ENCODE measurements at regions not wholly inside any gene's neighbourhood (a gene's known extent, or its start where the extent isn't known, plus 50 kb on each side); places are given as distances from the start of the nearest gene placed in this dataset.

DNA sequence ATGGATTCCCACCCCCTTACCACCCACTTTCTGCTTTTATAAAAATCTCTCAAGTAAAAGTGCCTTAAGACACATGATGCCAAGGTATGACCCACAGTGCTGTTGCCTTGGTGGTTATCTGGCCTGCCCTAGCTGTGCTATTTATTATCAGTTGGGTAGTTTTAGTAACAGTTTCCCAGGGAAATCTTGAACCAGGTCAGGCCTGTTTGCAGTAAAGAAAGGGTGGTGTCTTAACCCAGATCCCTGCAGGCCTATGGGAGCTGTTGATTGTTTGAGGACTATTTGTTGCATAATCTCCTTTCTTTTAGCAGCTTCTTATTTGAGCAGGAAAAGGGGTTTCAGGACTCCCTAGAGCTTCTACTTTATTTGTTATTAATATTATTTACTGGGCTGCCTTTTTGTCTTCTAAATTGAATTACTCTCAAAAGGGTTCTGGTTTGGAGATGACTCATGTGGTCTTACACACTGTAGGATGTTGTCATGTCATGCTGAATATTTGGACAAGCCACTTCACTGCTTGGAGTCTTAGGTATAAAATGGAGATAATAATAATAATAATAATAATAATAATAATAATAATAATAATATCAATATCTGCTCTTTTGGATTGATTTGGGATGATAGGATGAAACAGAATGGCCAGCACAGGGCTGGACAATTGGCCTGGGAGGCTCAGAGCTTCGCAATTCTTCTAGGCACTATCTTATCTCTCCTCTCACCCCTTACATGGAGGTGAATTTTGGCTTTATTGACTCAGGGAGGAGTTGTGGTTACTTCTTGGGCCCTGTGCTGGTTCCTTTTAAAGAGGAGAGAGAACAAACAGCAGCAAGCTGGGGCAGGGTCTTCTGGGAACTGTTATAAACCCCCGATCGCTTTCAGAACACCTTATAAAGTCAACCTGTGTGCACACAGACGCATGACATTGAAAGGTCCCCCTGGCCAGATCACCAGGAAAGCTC, 252.1 kb downstream of the PRDM2 start:
- ATAC-seq (no peak), DNase-seq (no peak)
- CTCF ChIA-PET = interaction anchor here (0.8 kb wide), 1 partner anchor 8 kb away, joined by 4 read pairs; no protein-coding TSS in a partner anchor
- H3K36me3 Mint-ChIP-seq (ENCODE audit: low read depth) = no peaks in the 10 kb centered on the region
- H3K27ac Mint-ChIP-seq = no peak overlapping the region
- H3K4me1 Mint-ChIP-seq (ENCODE audit: low read depth) = no peaks in the 10 kb centered on the region
- POLR2A ChIA-PET = no interaction called here
- no peak overlapping the region for H3K4me3 Mint-ChIP-seq
- H3K9me3 Mint-ChIP-seq (ENCODE audit: insufficient read depth) = no peaks in the 10 kb centered on the region
- H3K27me3 Mint-ChIP-seq (ENCODE audit: low read depth) = peaks cover 13% of the 10 kb centered on the region

DNA sequence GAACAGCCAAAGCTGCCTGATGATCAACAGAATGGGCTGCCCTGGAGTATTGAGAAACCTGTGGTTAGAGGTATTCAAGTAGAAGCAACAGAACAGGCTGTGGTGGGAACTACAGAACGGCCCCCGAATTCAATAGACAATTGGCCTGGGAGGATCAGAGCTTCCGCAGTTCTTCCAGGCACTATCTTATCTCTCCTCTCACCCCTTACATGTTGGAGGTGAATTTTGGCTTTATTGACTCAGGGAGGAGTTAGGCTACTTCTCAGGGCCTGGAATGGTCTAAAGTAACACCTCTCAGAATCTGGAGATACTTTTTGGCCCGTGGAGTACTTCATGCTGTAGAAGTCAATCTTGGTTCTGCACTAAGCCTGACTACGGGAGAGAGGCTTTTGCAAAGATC, 253.0 kb downstream of the PRDM2 start:
- CTCF ChIA-PET = no interaction called here

DNA sequence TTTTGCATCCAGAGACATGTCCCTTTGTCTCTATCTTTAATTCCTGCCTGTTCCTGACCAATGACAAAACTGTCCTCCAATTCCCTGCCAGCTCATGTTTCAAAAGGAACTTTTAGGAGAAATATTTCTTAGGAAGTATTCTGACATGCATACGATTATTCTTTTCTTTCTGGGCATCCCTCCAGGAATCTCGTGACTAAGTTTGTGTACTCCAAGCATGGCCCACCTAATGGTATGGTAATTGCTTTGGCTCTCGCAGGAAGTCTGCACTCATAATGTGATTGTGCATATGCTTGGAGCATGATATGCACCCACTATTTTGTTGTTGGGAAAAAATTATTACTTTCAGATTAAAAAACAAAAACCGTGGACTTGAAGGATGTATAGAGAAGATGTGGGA, 256.4 kb downstream of the PRDM2 start:
- CTCF ChIA-PET = no interaction called here
- POLR2A ChIA-PET = no interaction called here
- no peak for DNase-seq

More for the DNA sequence above, 253.0 kb downstream of the PRDM2 start:
- Mint-ChIP-seq H3K36me3 (ENCODE audit: low read depth) (no peaks in the 10 kb centered on the region), H3K27ac (no peak overlapping the region), H3K4me3 (no peak overlapping the region), H3K4me1 (ENCODE audit: low read depth) (no peaks in the 10 kb centered on the region), H3K27me3 (ENCODE audit: low read depth) (peaks cover 11% of the 10 kb centered on the region), H3K9me3 (ENCODE audit: insufficient read depth) (no peaks in the 10 kb centered on the region)
- ATAC-seq = no peak
- DNase-seq = no peak
- POLR2A ChIA-PET = no interaction called here

DNA sequence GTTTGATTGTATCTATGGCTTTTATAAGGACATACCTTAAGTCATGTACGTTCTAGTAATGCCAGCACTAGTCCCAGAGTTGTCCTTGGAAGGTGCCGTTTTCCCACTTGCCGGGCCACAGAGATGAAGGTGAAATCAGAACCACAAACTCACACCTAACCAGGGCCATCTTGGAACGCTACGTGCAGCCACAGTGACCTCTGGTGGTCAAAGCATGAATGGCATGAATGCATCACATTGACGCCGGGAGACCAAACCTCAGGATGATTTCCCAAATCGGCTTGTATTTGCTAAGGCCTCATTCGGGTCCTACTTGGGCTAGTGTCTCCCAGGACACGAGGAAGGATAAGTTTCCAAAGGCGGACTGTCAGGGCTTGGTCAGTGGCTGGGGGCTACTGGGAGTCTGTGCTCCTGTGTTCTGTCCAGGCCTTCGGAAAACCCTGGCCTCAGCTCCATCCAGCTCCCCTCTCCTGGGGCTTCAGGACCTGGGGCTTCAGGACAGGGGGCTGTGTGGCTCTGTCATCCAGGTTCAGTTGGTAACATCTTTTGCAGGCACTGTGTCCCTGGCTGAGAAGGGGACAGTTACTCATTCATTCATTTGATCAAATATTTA, 260.5 kb downstream of the PRDM2 start:
- H3K4me1 Mint-ChIP-seq (ENCODE audit: low read depth) = no peaks in the 10 kb centered on the region
- H3K36me3 Mint-ChIP-seq (ENCODE audit: low read depth) = no peaks in the 10 kb centered on the region
- CTCF ChIA-PET = interaction anchor here (1.0 to 1.5 kb wide), 3 partner anchors 19 to 295 kb away, joined by 3 to 4 read pairs (median 3); no protein-coding TSS in a partner anchor
- DNase-seq (peak; percentile 69), ATAC-seq (peak; percentile 53)
- POLR2A ChIA-PET = no interaction called here
- no peak overlapping the region for H3K4me3 Mint-ChIP-seq
- peaks cover 8% of the 10 kb centered on the region for H3K27me3 Mint-ChIP-seq (ENCODE audit: low read depth)
- no peaks in the 10 kb centered on the region for H3K9me3 Mint-ChIP-seq (ENCODE audit: insufficient read depth)
- no peak overlapping the region for H3K27ac Mint-ChIP-seq

More for the DNA sequence above, 256.4 kb downstream of the PRDM2 start:
- H3K27ac Mint-ChIP-seq = no peak overlapping the region
- H3K4me1 Mint-ChIP-seq (ENCODE audit: low read depth) = no peaks in the 10 kb centered on the region
- peaks cover 15% of the 10 kb centered on the region for H3K27me3 Mint-ChIP-seq (ENCODE audit: low read depth)
- H3K4me3 Mint-ChIP-seq = no peak overlapping the region
- no peaks in the 10 kb centered on the region for H3K9me3 Mint-ChIP-seq (ENCODE audit: insufficient read depth)
- no peaks in the 10 kb centered on the region for H3K36me3 Mint-ChIP-seq (ENCODE audit: low read depth)
- no peak for ATAC-seq

DNA sequence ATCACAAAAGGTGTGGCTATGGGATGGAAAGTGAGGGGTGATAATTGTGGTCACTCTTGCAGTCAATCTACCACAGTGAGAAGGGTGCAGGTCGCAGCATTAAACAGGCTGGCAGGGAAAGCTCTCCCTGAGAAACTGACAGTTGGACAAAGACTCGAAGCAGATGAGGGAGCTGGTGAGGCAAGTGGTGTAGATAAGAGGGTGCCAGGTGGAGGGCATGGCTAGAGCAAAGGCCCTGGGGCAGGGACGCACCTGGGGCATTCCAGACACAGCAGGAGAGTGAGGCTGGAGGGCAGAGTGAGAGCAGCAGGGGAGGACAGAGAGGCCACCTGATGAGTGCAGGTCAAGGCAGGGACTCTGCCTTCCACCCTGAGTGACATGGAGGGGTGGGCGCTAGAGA, 264.8 kb downstream of the PRDM2 start:
- Mint-ChIP-seq H3K27me3 (ENCODE audit: low read depth) (peaks cover 6% of the 10 kb centered on the region), H3K36me3 (ENCODE audit: low read depth) (no peaks in the 10 kb centered on the region), H3K4me3 (no peak overlapping the region), H3K27ac (no peak overlapping the region), H3K9me3 (ENCODE audit: insufficient read depth) (no peaks in the 10 kb centered on the region), H3K4me1 (ENCODE audit: low read depth) (no peaks in the 10 kb centered on the region)
- ChIA-PET CTCF (no interaction called here), POLR2A (no interaction called here)
- no peak for DNase-seq
- ATAC-seq = no peak

DNA sequence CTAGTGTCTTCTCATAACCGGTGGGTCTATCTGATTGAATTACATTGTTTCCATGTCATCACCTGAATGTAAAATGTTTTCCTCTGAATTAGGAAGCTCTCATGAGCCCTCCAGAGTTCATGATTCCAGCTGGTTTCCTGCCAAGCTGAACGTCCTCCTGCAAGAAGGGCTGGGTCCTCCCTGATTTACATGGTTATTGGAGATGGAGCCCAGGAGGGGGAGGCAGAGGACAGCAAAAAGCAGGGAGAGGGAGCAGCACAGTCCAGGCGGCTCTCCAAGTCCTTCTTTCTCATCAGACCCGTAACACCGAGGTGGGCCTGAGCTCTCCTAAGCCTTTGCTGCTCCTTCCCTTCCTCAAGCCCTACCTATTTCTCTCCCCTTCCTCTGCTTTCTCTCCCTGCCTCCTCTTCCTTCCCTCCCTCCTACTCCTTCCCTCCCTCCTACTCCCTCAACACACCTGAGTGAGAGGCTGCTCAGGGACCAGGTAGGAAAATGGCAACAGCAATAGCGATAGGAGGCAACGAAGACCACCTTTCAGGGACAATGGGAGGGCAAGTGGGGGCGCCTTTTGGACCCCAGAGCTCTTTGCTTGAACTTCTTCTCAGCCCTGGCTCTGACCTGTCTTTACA, 265.9 kb downstream of the PRDM2 start:
- H3K4me3 Mint-ChIP-seq = no peak overlapping the region
- CTCF ChIA-PET = no interaction called here
- DNase-seq = no peak

DNA sequence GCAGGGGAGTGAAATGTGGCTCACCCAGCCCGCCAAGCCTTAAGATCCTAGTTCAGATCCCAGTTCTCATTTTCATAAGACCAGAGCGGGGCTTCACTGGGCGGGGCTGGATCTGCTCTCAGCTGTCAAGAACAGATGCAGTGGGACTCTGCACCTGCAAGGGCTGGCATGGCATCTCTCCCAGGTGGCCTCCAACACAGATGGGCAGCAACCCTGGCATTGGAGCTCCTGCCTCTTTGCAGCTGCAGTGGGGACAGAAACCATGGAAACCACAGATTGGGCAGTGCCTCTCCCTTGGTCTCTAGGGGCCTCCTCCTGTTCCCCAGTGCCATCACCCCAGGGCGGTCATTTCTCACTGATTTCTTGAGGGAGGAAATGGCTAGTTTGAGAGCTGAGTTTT, 267.7 kb downstream of the PRDM2 start:
- ChIA-PET CTCF (no interaction called here), POLR2A (no interaction called here)
- ATAC-seq = no peak
- DNase-seq = no peak
- Mint-ChIP-seq H3K27ac (no peak overlapping the region), H3K27me3 (ENCODE audit: low read depth) (peaks cover 4% of the 10 kb centered on the region), H3K4me3 (no peak overlapping the region), H3K9me3 (ENCODE audit: insufficient read depth) (peaks cover 4% of the 10 kb centered on the region), H3K36me3 (ENCODE audit: low read depth) (no peaks in the 10 kb centered on the region), H3K4me1 (ENCODE audit: low read depth) (no peaks in the 10 kb centered on the region)

More for the DNA sequence above, 265.9 kb downstream of the PRDM2 start:
- POLR2A ChIA-PET = no interaction called here
- Mint-ChIP-seq H3K27me3 (ENCODE audit: low read depth) (peaks cover 6% of the 10 kb centered on the region), H3K36me3 (ENCODE audit: low read depth) (no peaks in the 10 kb centered on the region), H3K9me3 (ENCODE audit: insufficient read depth) (peaks cover 1% of the 10 kb centered on the region), H3K27ac (no peak overlapping the region), H3K4me1 (ENCODE audit: low read depth) (no peaks in the 10 kb centered on the region)
- ATAC-seq = no peak

DNA sequence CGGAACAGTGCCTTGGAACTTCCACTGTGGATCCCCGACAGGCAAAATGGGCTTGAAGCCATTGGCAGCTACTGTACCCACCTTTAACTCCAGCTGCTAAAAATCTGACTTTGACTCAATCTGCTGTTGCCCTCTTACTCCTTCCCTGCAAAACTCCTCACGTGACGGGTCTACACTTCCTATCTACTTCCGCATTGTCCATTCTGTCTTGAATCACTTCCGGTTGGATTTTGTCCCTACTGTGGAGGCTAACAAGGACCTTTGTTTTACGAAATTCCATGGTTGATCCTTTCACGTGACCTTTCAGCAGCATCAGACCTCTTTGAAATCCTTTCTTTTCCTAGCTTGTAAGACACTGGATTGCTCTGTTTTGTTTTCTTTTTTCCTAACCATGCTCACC, 268.4 kb downstream of the PRDM2 start:
- ChIA-PET CTCF (no interaction called here), POLR2A (no interaction called here)
- Mint-ChIP-seq H3K9me3 (ENCODE audit: insufficient read depth) (peaks cover 4% of the 10 kb centered on the region), H3K27me3 (ENCODE audit: low read depth) (no peaks in the 10 kb centered on the region), H3K27ac (no peak overlapping the region), H3K4me1 (ENCODE audit: low read depth) (no peaks in the 10 kb centered on the region), H3K4me3 (no peak overlapping the region), H3K36me3 (ENCODE audit: low read depth) (no peaks in the 10 kb centered on the region)
- DNase-seq (no peak), ATAC-seq (no peak)

DNA sequence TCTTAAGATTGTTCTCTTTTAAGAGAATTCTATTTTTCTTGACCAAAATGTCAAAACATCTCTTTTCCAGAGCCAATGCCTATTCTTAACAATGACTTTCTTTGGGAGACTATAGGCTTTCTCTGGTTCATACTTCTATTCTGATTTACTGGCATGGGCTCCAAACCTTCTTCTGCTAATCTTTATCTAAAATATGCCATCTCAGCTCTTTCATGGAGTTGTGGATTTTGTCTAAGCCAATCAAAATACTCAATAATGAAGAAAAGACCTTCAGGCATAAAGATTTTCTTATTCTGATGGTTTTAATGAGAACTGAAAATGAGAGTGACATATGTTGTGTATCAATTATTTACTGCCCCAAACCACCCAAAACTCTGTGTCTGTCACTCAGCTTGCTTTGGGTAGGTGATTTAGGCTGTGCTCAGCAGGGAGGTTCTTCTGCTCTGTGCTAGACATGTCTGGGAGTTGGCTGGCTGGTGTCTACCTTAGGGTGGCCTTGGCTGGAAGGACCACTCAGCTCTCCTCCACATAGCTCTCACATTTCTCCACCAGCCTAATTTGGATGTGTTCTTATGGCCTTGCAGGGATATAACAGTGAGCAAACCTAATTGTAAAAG, 270.8 kb downstream of the PRDM2 start:
- no peak overlapping the region for H3K27ac Mint-ChIP-seq
- ATAC-seq (no peak), DNase-seq (no peak)
- H3K9me3 Mint-ChIP-seq (ENCODE audit: insufficient read depth) = peaks cover 4% of the 10 kb centered on the region
- peaks cover 3% of the 10 kb centered on the region for H3K27me3 Mint-ChIP-seq (ENCODE audit: low read depth)
- no peaks in the 10 kb centered on the region for H3K36me3 Mint-ChIP-seq (ENCODE audit: low read depth)
- no peak overlapping the region for H3K4me3 Mint-ChIP-seq
- H3K4me1 Mint-ChIP-seq (ENCODE audit: low read depth) = no peaks in the 10 kb centered on the region
- CTCF ChIA-PET = interaction anchor here (0.9 kb wide), 1 partner anchor 157 kb away, joined by 3 read pairs; no protein-coding TSS in a partner anchor
- POLR2A ChIA-PET = no interaction called here

DNA sequence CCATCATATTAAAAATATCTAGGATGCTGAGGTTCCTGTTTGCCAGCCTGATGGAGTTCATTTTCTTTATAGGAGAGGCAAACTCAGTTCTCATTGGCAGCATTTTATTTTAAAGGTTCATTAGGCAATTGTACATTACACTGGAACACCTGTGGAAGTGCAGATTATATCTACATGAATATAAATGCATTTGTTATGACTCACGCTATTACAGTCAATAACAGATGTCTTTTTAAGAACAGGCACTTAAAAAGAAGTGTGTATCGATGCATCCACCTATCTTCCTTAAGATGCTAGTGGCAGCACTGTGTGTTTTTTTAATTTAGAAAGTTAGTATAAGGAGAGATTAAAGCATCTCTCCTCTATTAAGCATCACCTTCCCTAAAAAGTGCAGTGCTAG, 276.5 kb downstream of the PRDM2 start:
- H3K4me1 Mint-ChIP-seq (ENCODE audit: low read depth) = no peaks in the 10 kb centered on the region
- no peak for ATAC-seq
- no peaks in the 10 kb centered on the region for H3K9me3 Mint-ChIP-seq (ENCODE audit: insufficient read depth)
- POLR2A ChIA-PET = no interaction called here
- peaks cover 3% of the 10 kb centered on the region for H3K27me3 Mint-ChIP-seq (ENCODE audit: low read depth)
- H3K4me3 Mint-ChIP-seq = no peak overlapping the region
- H3K36me3 Mint-ChIP-seq (ENCODE audit: low read depth) = no peaks in the 10 kb centered on the region
- CTCF ChIA-PET = no interaction called here
- no peak for DNase-seq
- no peak overlapping the region for H3K27ac Mint-ChIP-seq

DNA sequence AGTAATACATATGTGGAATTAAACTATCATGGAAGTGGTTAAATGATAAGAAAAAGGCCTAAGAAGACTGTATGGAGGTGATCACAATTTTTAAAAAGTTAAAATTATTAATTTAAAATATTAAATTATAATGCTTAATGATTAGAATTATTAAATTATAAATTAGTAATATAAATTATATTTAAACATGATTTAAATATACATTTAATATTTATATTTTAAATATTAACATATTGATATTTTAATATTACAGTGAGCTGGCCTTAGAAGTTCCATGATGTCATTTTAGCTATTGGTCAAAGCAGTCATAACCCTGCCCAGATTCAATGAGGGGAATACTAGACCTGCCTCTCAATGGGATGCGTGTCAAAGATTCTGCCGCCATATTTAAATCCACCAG, 281.2 kb downstream of the PRDM2 start:
- Mint-ChIP-seq H3K4me1 (ENCODE audit: low read depth) (no peaks in the 10 kb centered on the region), H3K27ac (no peak overlapping the region), H3K4me3 (no peak overlapping the region), H3K27me3 (ENCODE audit: low read depth) (no peaks in the 10 kb centered on the region), H3K9me3 (ENCODE audit: insufficient read depth) (no peaks in the 10 kb centered on the region), H3K36me3 (ENCODE audit: low read depth) (no peaks in the 10 kb centered on the region)
- POLR2A ChIA-PET = no interaction called here
- no peak for DNase-seq
- CTCF ChIA-PET = no interaction called here
- ATAC-seq = no peak

DNA sequence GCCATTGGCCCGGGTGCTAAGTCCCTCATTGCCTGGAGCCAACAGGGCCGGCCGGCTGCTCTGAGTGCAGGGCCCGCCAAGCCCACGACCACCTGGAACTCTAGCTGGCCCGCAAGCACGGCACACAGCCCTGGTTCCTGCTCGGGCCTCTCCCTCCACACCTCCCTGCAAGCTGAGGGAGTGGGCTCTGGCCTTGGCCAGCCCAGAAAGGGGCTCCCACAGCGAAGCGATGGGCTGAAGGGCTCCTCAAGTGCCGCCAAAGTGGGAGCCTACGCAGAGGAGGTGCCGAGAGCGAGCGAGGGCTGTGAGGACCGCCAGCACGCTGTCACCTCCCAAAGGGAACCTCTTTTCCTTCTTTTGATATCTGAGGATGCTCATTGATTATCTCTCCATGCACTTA, 283.4 kb downstream of the PRDM2 start:
- no peak overlapping the region for H3K27ac Mint-ChIP-seq
- no peaks in the 10 kb centered on the region for H3K36me3 Mint-ChIP-seq (ENCODE audit: low read depth)
- ChIA-PET POLR2A (no interaction called here), CTCF (no interaction called here)
- peaks cover 5% of the 10 kb centered on the region for H3K27me3 Mint-ChIP-seq (ENCODE audit: low read depth)
- no peaks in the 10 kb centered on the region for H3K9me3 Mint-ChIP-seq (ENCODE audit: insufficient read depth)
- no peak overlapping the region for H3K4me3 Mint-ChIP-seq
- H3K4me1 Mint-ChIP-seq (ENCODE audit: low read depth) = no peaks in the 10 kb centered on the region
- ATAC-seq (no peak), DNase-seq (no peak)

All from activated CD8-positive, alpha-beta T cell treated with anti-CD3 and anti-CD28 coated beads, Interleukin-2, amount 10 ng/mL, durations not matched to agents 7 days and 5 days (primary cell).